Breast epithelium (tissue), 4 donors: ENCODE measurements at regions not wholly inside any gene's neighbourhood (a gene's known extent, or its start where the extent isn't known, plus 50 kb on each side); places are given as distances from the start of the nearest gene placed in this dataset.

Experiments used
- DNase-seq, 2 donors: peaks; one replicate each; pipeline ENCODE4 v3.0.0-alpha.2; 2019; ENCODE audit warnings: low spot score in 2 of 2
- H3K27ac ChIP-seq, 2 donors: fragments of 200-600 bp; sonication (generic) in 1 of 2; one replicate each; pipeline ENCODE4 v1.5.1; 2016 to 2019; ENCODE audit warnings: mild to moderate bottlenecking in 1 of 2
- H3K27me3 ChIP-seq, 2 donors: fragments of 200-600 bp; sonication (generic) in 1 of 2; one replicate each; pipeline versions ENCODE4 v1.5.1 to v1.6.0; 2017 to 2019; ENCODE audit warnings: control low read depth in 1 of 2, mild to moderate bottlenecking in 1 of 2
- H3K36me3 ChIP-seq: fragments of 200-600 bp; one replicate; pipeline ENCODE4 v1.5.1; 2019
- H3K4me1 ChIP-seq, 2 donors: fragments of 200-600 bp; sonication (generic); one replicate each; pipeline ENCODE4 v1.5.1; 2016 to 2019; ENCODE audit warnings: control low read depth in 1 of 2
- H3K4me3 ChIP-seq, 3 donors: fragments of 200-600 bp; sonication (generic); 1 replicate in 2 of 3; 2 replicates in 1 of 3; pipeline ENCODE4 v1.5.1; 2016 to 2019; ENCODE audit warnings: mild to moderate bottlenecking in 3 of 3, moderate library complexity in 2 of 3
- H3K9me3 ChIP-seq, 2 donors: fragments of 200-600 bp; sonication (generic) in 1 of 2; one replicate each; pipeline ENCODE4 v1.5.1; 2016 to 2019; ENCODE audit warnings: control low read depth in 1 of 2
- POLR2A ChIP-seq: fragments of 450-650 bp; IDR thresholded peaks from one replicate; pipeline ENCODE4 v1.6.1; 2016; ENCODE audit warnings: antibody characterized with exemption, mild to moderate bottlenecking, moderate library complexity
- POLR2AphosphoS5 ChIP-seq, 3 donors: sonication (generic); formaldehyde crosslinking; IDR thresholded peaks; one replicate each; pipeline ENCODE4 v1.6.1; 2017; ENCODE audit warnings: antibody characterized with exemption in 3 of 3
- intact Hi-C: fragments of 100-400 bp; cut with DNase I; formaldehyde crosslinking; loops from one replicate; pipeline ENCODE4 v1.15.1; 2023; ENCODE audit warnings: low total_unique reads
- TF ChIP-seq, protein P1 (sequence below), 3 donors: fragments of 450-650 bp; IDR thresholded peaks; one replicate each; pipeline ENCODE4 v1.5.1; 2016 to 2017; ENCODE audit warnings: antibody characterized with exemption in 3 of 3, mild to moderate bottlenecking in 3 of 3, moderate library complexity in 3 of 3

DNA sequence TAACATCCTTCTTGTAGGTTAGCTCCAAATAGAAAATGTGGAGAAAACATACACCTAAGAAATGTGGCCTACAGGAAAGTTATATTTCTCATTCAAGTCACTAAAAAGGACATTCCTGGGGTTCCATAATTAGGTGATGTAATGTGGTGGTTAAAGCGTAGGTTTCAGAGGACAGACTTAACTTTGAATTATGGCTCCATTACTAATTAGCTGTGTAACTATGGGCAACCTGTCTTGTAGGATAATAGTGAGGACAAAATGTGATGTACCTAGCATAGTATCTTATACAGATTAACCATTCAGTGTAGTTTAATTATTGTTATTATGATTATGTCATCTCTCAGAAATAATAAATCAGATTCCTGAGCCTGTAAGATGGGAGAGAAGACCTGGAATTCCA is 602.5 kb downstream of the TSN start:
- TF ChIP-seq, protein P1, sequence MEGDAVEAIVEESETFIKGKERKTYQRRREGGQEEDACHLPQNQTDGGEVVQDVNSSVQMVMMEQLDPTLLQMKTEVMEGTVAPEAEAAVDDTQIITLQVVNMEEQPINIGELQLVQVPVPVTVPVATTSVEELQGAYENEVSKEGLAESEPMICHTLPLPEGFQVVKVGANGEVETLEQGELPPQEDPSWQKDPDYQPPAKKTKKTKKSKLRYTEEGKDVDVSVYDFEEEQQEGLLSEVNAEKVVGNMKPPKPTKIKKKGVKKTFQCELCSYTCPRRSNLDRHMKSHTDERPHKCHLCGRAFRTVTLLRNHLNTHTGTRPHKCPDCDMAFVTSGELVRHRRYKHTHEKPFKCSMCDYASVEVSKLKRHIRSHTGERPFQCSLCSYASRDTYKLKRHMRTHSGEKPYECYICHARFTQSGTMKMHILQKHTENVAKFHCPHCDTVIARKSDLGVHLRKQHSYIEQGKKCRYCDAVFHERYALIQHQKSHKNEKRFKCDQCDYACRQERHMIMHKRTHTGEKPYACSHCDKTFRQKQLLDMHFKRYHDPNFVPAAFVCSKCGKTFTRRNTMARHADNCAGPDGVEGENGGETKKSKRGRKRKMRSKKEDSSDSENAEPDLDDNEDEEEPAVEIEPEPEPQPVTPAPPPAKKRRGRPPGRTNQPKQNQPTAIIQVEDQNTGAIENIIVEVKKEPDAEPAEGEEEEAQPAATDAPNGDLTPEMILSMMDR (IDR thresholded peaks at IDR 0.05) = no peak
- no peak for TF ChIP-seq POLR2A
- TF ChIP-seq POLR2AphosphoS5 (IDR thresholded peaks at IDR 0.05) = no peak
- intact Hi-C loops = no loop called here
- no peaks in the 10 kb centered on the region for H3K9me3 ChIP-seq
- no peaks in the 10 kb centered on the region for H3K4me1 ChIP-seq
- H3K36me3 ChIP-seq = no peaks in the 10 kb centered on the region
- H3K4me3 ChIP-seq = no peak overlapping the region
- H3K27ac ChIP-seq = no peak overlapping the region
- DNase-seq = no peak
- H3K27me3 ChIP-seq = no peaks in the 10 kb centered on the region

DNA sequence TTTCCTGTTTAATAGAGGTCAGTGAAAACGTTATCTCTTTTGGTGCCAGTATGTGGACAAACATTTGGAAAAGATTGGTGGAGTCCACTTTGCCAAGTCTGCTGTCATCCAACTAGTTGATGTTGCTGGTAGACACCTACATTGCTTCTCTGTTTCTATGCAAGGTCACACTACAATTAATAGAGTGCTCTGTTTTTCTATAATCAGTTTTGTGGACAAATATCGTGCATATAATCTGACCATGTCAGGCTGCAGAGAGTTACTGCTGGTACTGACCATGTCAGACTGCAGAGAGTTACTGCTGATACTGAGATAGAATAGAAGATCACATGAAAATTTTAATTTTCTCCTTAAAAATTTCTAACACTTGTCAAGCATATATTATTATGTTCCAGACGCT is 603.3 kb downstream of the TSN start:
- TF ChIP-seq POLR2A (no peak), POLR2AphosphoS5 (IDR thresholded peaks at IDR 0.05) (no peak)
- TF ChIP-seq, protein P1 (IDR thresholded peaks at IDR 0.05) = no peak
- intact Hi-C loops = no loop called here
- no peaks in the 10 kb centered on the region for H3K9me3 ChIP-seq
- no peak overlapping the region for H3K27ac ChIP-seq
- DNase-seq = no peak
- H3K36me3 ChIP-seq = no peaks in the 10 kb centered on the region
- H3K4me1 ChIP-seq = no peaks in the 10 kb centered on the region
- H3K4me3 ChIP-seq = no peak overlapping the region
- H3K27me3 ChIP-seq = no peaks in the 10 kb centered on the region

DNA sequence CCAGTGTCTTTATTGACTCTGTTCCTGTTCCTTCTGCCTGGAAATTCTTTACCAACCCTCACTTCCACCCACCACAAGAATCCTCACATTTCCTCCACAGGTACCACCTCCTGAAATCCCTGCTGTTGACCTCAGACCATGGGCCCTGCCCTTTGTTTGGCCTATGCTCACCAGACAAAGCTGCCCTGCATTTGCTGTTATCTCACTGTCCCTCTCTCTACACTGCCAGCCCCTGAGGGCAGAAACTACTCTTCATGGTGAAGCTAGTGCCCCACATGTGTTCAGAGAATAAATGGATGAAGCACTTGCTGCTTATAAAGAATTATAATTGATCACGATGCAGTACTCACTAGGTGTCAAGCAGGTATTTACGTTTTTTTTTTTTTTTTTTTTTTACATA is 608.4 kb downstream of the TSN start:
- TF ChIP-seq POLR2AphosphoS5 (IDR thresholded peaks at IDR 0.05) (no peak), POLR2A (no peak)
- TF ChIP-seq, protein P1 (IDR thresholded peaks at IDR 0.05) = no peak
- Histone ChIP-seq H3K27me3 (no peaks in the 10 kb centered on the region), H3K27ac (no peak overlapping the region), H3K4me1 (no peaks in the 10 kb centered on the region), H3K9me3 (no peaks in the 10 kb centered on the region), H3K36me3 (no peaks in the 10 kb centered on the region), H3K4me3 (no peak overlapping the region)
- DNase-seq = no peak
- intact Hi-C loops = no loop called here

DNA sequence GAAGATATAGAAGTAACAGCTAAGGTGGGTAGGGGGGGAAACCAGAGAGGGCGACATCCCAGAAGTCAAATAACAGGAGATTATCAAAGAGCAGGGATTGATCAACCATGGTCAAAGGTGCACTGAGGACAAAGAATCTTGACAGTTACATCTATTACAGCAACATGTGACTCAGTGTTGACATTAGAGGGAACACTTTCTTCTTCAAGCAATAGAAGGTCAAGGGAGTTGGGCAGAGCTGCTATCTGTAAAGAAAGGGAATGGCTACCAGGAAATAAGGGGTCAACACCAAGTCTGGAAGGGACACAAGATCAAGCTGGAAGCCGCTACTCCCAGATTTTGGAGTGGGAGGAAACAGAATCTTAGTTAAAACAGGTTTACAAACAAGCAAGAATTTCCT is 611.0 kb downstream of the TSN start:
- Histone ChIP-seq H3K27me3 (no peaks in the 10 kb centered on the region), H3K9me3 (peaks cover 0 to 1% of the 10 kb centered on the region in 2 donors), H3K27ac (no peak overlapping the region), H3K4me3 (no peak overlapping the region), H3K36me3 (no peaks in the 10 kb centered on the region), H3K4me1 (no peaks in the 10 kb centered on the region)
- intact Hi-C loops = no loop called here
- TF ChIP-seq, protein P1 (IDR thresholded peaks at IDR 0.05) = no peak
- no peak for TF ChIP-seq POLR2AphosphoS5 (IDR thresholded peaks at IDR 0.05)
- TF ChIP-seq POLR2A = no peak
- no peak for DNase-seq

DNA sequence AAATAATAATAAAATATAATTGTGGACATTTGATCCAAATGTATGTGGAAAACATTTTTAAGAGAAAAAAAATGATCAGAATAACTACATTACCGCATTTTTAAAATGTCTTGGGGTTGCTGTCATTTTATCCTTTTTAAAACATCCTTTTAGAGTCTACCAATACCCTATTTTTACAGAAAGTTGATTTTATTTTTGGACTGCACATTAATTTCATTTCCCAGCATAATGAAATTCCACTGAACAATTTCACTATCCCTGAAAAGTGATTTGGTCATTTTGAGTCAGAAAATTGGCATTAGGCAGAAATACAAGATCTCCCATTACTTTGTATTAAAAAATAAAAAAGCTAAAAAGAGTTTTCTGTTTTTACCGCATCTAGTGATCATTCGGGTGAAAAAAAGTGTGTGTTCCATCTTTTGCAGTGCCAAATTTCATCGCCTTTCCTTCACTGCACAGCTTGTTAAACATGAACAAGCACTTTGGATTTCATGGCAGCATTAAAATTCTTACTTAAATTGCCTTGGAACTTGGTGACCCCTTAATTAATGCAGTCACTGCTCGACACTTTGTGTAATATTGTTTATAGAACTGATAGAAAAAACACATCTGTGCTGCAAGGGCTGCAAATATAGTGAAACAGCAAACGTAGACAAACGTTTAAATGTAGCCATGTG is 611.7 kb downstream of the TSN start:
- no peaks in the 10 kb centered on the region for H3K4me1 ChIP-seq
- H3K36me3 ChIP-seq = no peaks in the 10 kb centered on the region
- peaks cover 0 to 5% of the 10 kb centered on the region in 2 donors for H3K9me3 ChIP-seq
- no peak for DNase-seq
- H3K27me3 ChIP-seq = no peaks in the 10 kb centered on the region
- intact Hi-C loops = no loop called here
- TF ChIP-seq, protein P1 (IDR thresholded peaks at IDR 0.05) = no peak
- TF ChIP-seq POLR2AphosphoS5 (IDR thresholded peaks at IDR 0.05) = no peak
- no peak for TF ChIP-seq POLR2A
- H3K4me3 ChIP-seq = no peak overlapping the region
- H3K27ac ChIP-seq = no peak overlapping the region
